Inflammatory macrophage treated with lipopolysaccharide for 1 hour (primary cell): ENCODE measurements at regions not wholly inside any gene's neighbourhood (a gene's known extent, or its start where the extent isn't known, plus 50 kb on each side); places are given as distances from the start of the nearest gene placed in this dataset.
A peak's percentile ranks its signal among the peaks of the same experiment; 100 is the strongest.

Source experiments
- DNase-seq, 2 donors: peaks; one replicate each; pipeline ENCODE4 v3.0.0-alpha.2; 2020 to 2022

- no peak for DNase-seq
Measured at GRCh38 chr17:74059479-74060240, 143.8 kb upstream of the RPL38 start.

- no peak for DNase-seq
Measured at GRCh38 chr17:74061758-74062157, 141.7 kb upstream of the RPL38 start.

GRCh38 chr17:74062234-74062633 is 141.2 kb upstream of the RPL38 start:
- DNase-seq: no peak

- no peak for DNase-seq
Measured at GRCh38 chr17:74063439-74063838, 140.0 kb upstream of the RPL38 start.

- DNase-seq: no peak
Measured at GRCh38 chr17:74070374-74070773, 133.1 kb upstream of the RPL38 start.

GRCh38 chr17:74070998-74071679 is 132.3 kb upstream of the RPL38 start:
- no peak for DNase-seq

GRCh38 chr17:74072340-74072739 is 131.1 kb upstream of the RPL38 start:
- no peak for DNase-seq

- no peak for DNase-seq
Measured at GRCh38 chr17:74076446-74076845, 127.0 kb upstream of the RPL38 start.

GRCh38 chr17:74077231-74077630 is 126.2 kb upstream of the RPL38 start:
- DNase-seq: no peak

GRCh38 chr17:74078363-74078941 is 125.0 kb upstream of the RPL38 start:
- DNase-seq: no peak

- DNase-seq: no peak
Measured at GRCh38 chr17:74079537-74080300, 123.8 kb upstream of the RPL38 start.

GRCh38 chr17:74080656-74081582 is 122.6 kb upstream of the RPL38 start:
- DNase-seq: no peak

- no peak for DNase-seq
Measured at GRCh38 chr17:74082886-74083285, 120.6 kb upstream of the RPL38 start.

GRCh38 chr17:74083321-74083720 is 120.2 kb upstream of the RPL38 start:
- no peak for DNase-seq

- peak in 1 of 2 donors; percentile 2 for DNase-seq
Measured at GRCh38 chr17:74085434-74085833, 118.0 kb upstream of the RPL38 start.

GRCh38 chr17:74087002-74087585 is 116.4 kb upstream of the RPL38 start:
- DNase-seq: no peak

- no peak for DNase-seq
Measured at GRCh38 chr17:74088285-74088933, 115.1 kb upstream of the RPL38 start.

GRCh38 chr17:74088934-74089329 is 114.5 kb upstream of the RPL38 start:
- DNase-seq: no peak

- no peak for DNase-seq
Measured at GRCh38 chr17:74089380-74089779, 114.1 kb upstream of the RPL38 start.

GRCh38 chr17:74089869-74090464 is 113.5 kb upstream of the RPL38 start:
- DNase-seq: peak; percentile 32 to 85

GRCh38 chr17:74094651-74095050 is 108.8 kb upstream of the RPL38 start:
- DNase-seq: no peak
